GM21367 (cell line): ENCODE measurements at regions not wholly inside any gene's neighbourhood (a gene's known extent, or its start where the extent isn't known, plus 50 kb on each side); places are given as distances from the start of the nearest gene placed in this dataset.
"Not testable (repeated sequence)": the region's sequence is repeated elsewhere in the genome, so short reads cannot be mapped to it uniquely, and the experiment has no call there.

Experiments used
- ATAC-seq: cut with Tn5 transposase; IDR thresholded peaks from one replicate; pipeline ENCODE4 v1.9.1; 2021; ENCODE audit not compliant: unreplicated experiment

DNA sequence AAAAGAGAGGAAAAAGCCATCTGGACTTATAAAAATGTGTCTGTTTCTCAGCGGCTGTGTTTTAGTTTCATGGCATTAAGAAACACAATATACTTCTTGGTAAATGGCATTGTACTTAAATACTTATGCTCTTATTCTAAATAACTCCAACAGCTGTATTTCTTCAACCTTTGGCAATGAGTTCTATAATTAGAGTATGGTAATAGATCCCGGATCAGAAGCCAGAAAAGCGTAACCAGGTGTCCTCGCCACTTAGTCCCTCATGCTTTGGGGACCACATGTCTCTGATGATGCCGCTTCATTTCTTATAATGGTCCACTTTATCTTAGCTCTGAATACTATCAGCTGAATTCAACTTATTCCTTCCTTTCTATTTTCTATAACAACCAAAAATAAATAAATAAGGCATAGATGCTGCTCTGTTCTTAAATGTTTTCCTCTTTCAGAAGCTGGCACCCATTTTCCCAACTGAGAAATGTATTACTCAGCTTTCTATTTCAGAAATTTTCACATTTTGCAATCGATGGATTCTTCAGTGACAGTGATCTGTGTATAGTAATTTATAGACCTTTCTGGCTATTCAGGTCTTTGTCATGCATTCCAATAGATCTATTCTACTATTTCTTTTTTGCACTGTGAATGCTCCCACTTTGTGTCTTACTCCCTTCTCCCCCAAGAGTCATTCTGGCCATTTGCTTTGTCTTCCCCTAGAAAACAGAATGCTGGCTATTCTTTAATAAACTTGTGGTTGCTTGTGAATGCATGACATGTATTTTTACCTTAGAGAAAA lies 87.6 kb upstream of the KBTBD8 start:
- ATAC-seq: no peak

DNA sequence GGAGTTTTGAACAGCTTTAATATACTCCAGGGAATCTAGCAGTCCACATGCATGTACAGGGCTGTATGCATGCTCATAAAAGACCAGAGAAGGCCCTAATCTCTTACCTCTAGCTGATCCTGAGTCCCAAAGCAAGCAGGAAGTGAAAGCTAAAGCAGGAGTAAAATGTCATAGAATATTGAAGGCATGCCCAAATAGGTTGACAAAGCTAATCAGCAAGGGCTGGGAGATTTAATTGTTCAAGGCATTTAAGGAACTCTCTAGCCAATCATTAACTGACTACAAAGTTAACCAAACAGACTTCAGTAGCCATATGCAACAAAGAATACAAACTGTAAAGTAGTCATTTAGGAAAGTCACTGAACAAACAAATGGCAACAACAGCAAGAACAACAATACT lies 85.8 kb upstream of the KBTBD8 start:
- ATAC-seq: no peak

GRCh38 chr3:66922058-66922457 lies 76.0 kb upstream of the KBTBD8 start:
- no peak for ATAC-seq

GRCh38 chr3:66923969-66924368 lies 74.1 kb upstream of the KBTBD8 start:
- ATAC-seq: no peak

- ATAC-seq: no peak
Observed at GRCh38 chr3:66928252-66928651, 69.9 kb upstream of the KBTBD8 start.

DNA sequence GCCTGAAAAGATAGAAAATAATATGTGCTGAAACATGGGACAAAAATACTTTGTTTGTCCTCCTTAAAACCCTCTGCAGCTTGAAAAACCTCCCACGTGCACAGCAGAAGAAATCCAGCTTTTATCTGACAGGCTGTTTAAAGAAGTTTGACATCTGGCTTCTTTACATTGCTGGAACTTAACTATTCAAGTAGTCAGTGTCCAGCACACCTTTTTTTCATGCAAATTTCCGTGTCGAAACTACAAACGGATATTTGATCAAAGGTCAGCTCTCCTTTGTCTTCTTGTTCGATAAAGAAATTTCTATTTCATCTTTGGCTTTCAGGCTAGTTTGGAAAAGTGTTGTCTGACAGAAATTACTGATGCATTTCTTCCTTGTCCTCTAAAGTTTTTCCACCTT lies 66.8 kb upstream of the KBTBD8 start:
- no peak for ATAC-seq

DNA sequence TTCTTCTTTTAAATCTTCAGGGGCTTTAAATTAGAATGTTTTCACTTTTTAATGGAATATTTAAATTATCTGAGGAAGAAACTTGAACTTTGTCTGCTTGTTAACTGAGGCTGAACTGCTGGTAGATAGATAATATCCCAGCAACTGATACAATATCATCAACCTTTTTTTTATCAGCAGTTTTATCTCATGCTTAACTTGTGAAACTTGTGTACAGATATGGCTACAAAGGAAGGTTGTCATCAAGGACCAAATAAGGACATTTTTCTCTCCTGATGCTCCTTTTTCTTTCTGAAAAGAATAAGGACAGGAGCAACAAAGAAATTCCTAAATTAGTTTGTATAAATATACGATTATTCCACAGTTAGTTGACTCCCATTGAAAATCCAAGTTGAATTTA lies 66.4 kb upstream of the KBTBD8 start:
- no peak for ATAC-seq

DNA sequence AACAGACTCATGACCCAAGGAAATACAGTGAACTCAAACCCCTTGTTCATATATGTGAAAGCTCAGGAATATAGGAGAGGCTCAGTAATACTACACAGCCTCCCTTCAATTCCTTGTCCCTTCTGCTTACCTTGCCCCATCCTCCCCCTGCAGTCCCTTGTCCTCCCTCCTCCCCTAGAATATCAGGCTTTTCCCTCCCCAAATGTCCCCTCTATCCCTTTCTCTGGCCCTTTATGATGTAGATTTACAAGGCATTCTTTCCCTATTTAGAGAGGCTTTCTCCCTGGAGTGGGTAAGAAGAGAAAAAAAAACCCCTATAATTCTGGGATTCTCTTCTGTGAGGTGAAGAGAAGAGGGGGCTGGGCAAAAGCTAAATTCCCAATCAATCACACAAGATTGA lies 64.9 kb upstream of the KBTBD8 start:
- no peak for ATAC-seq

DNA sequence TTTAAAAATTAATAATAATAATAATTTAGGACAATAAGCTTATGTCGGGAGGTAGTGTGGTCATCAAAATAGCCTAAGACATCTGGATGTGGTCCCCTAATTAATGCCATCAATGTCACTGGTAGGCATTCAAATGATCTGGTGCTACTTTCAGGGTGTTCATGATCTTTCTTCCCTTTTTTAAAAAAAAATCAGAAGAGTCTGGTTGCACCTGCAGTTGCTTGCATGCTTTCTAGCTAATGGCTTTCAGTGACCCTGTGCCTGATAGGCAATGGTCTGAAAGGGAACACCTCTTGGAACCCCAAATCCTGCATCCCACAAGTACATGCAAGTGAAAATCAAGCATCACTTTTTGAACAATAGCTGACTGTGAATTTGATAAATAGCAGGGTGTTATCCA lies 64.1 kb upstream of the KBTBD8 start:
- ATAC-seq: no peak

GRCh38 chr3:66934725-66935124 lies 63.4 kb upstream of the KBTBD8 start:
- no peak for ATAC-seq

- not testable (repeated sequence) for ATAC-seq
Observed at GRCh38 chr3:66937041-66937440, 61.1 kb upstream of the KBTBD8 start.

DNA sequence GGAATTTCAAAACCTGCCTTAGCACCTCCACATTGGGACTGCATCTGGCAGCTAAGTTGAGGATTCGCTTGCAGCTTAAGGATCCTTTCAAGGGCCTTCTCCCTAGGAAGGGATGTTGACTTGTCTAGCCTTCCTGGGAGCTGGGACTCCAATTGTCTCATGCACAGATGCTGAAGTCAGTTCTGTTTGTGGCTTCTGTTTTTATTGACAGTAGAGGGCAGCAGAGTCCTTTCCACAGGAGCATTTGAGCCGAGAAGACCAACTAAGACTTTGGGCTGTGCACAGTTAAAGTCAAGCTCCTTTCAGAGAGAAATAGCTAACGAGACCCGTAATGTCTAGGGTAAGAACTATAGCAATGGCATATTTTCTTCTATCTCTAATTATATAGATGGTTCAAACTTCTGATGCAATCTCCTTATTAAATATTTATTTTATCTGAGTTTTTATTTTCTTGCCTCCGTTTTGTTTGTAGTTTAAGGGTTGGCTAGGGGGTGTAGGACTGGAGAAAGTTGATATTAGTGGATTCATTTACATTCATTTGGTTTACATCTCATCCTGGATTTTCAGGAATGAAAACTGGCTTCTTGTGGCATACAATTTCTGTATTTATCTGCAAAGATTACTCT lies 59.7 kb upstream of the KBTBD8 start:
- ATAC-seq: peak; percentile 81

DNA sequence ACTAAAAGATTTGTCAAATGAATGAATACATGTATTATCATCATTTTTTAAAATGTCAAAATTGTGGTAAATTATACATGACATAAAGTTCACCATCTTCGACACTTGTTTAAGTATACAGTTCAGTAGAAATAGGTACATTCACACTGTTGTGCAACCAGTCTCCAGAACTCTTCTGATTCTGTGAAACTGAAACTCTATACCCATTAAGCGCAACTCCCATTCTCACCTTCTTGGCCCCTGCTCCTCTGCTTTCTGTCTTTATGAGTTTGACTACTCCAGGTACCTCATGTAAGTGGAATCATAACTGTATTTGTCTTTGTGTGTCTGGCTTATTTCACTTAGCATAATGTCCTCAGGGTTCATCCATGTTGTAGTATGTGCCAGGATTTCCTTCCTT lies 50.1 kb upstream of the KBTBD8 start:
- no peak for ATAC-seq
